Choroid plexus epithelial cell (primary cell): ENCODE measurements at regions not wholly inside any gene's neighbourhood (a gene's known extent, or its start where the extent isn't known, plus 50 kb on each side); places are given as distances from the start of the nearest gene placed in this dataset.
"Not testable (repeated sequence)": the region's sequence is repeated elsewhere in the genome, so short reads cannot be mapped to it uniquely, and the experiment has no call there.

Experiments used
- DNase-seq: peaks from one replicate; pipeline ENCODE4 v3.0.0-alpha.2; 2010; ENCODE audit warnings: low read depth
- H3K4me3 ChIP-seq: 2 replicates; pipeline ENCODE4 v1.5.1; 2011; ENCODE audit warnings: low read depth, mild to moderate bottlenecking, control low read depth, low read length, moderate library complexity

DNA sequence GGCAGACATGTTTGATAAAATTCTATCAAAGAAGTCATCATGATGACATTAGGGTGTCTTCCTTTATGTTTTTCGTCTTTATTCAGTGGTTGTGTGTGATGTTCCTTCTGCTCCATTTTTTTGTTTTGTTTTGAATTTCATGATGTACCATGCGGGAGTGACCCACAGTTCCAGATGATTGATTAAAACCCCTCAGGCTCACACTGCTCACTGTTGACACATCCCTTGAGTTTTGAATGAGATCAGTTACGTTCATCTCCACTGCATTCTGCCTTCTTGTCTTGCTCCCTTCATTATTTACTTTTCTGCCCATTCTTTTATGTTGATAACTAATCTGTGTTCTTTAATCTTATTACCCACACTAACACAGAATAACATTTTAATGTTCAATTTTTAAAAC lies 421.7 kb upstream of the ANKRD20A1 start:
- not testable (repeated sequence) for DNase-seq

DNA sequence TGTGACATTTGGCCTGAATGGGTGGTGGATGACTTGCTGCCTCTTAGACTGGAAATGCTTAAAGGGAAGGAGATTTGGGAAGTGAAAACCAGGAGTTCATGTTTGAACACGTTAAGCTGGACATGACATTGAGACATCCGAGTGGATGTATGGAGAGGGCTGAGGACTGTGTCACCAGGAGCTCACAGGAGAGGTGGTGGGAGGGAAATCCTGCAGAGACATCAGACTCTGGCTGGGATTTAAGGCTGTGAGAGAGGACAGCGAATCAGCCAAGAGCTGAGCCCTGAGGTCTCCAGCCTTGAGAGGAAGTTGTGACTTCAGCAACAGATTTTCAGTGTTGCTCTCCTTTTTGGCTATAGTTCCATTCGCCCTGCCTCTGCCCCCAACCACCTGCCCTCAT lies 432.5 kb upstream of the SPATA31A3 start:
- H3K4me3 ChIP-seq, DNase-seq: not testable (repeated sequence)

More for the DNA sequence above, 421.7 kb upstream of the ANKRD20A1 start:
- not testable (repeated sequence) for H3K4me3 ChIP-seq

DNA sequence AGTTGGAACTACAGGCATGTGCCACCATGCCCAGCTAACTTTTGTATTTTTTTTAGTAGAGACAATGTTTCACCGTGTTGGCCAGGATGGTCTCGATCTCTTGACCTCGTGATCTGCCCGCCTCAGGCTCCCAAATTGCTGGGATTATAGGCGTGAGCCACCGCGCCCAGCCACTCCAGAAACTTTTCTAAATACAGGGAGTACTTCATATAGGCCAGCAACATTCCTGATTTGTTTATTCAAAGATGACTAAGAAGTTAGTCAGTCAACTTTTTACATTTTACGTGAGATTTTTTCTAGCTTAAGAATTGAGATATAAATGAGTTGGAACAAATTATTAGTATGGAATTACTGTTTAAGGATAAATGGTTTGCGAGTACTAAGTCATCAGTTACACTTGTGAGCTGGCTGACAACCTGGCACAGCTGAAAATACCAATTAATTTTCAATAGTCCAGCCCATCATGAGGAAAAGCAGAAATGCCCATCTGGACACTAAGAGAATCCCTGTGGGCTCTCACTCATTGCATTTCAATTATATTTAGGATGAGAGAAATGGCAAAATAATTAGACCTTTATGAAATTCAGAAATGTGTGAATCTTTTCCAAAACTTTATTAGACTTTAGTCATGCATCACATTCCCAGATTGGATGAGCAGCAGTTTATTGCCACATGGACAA lies 430.8 kb upstream of the SPATA31A3 start:
- not testable (repeated sequence) for H3K4me3 ChIP-seq, DNase-seq

DNA sequence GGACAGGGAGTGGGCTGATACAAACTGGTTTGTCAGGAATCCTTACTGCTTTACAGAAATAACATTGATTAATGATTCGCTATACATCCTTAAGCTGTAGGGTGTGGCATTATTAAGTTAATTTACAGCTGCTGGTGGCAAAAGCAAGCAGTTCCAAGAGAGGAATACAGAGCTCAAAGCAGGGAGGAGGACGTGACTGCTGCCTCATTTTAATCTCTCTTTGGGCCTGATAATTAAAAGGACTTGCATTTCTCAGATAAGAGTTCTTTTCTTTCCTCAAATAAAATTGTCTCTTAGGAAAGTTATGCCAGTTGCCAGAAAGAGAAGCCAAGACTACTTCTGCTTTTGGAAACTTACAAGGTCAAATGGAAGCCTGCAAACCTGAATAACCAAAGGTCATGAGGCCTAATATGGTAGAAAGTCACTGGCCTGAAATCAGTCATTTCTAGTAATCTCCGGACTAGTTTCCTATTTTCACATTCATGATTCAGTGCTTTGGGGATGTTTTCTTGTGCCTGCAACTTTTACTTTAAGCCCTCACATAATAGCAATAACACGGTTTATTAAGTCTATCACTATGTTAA lies 426.2 kb upstream of the SPATA31A3 start:
- DNase-seq, H3K4me3 ChIP-seq: not testable (repeated sequence)

DNA sequence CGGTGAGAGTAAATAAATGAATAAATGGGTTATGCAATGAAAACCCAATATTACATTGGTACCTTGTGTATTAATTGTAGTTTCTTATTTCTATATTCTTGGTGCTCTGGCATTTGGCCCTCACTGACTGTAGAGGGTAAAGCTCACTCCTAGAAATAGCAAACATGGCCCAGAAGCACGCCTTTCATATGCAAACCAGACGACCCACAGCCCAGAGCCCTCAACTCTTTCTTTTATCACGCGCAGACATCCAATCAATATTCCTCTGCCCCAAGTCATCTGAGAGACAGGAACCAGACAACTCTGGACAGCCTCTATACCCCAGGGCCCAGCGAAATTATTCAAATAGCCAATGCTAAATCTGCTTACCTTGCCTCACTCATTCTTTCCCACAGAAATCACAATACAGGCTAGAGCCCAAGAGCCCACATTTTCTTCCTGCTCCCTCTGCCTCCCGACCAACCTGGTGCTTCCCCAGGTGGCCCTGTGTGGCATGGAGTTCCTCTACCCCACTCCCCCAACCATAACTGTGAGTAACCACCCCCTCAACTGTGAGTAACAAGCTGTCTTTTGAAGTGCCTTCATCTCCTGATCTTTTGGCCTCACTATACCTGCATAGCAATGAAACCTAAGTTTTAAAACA lies 425.1 kb upstream of the SPATA31A3 start:
- DNase-seq, H3K4me3 ChIP-seq: not testable (repeated sequence)

DNA sequence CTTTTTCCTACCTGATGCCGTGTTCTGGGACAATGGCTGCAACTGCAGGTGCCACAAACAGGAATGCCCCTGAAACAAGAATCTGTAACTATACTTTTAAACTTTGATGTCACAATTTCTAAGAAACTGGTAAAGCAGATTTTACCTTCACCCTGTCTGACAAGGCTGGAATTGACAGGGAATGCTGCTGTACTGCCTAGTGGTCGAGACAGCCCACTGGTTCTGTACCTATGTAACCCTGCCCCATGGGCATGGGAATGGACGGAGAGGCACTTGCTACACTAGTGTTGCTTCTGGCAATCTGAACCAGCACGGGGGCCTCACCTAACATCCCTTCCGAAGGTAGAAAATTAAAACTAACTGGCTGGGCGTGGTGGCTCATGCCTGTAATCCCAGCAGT lies 424.3 kb upstream of the SPATA31A3 start:
- DNase-seq, H3K4me3 ChIP-seq: not testable (repeated sequence)

DNA sequence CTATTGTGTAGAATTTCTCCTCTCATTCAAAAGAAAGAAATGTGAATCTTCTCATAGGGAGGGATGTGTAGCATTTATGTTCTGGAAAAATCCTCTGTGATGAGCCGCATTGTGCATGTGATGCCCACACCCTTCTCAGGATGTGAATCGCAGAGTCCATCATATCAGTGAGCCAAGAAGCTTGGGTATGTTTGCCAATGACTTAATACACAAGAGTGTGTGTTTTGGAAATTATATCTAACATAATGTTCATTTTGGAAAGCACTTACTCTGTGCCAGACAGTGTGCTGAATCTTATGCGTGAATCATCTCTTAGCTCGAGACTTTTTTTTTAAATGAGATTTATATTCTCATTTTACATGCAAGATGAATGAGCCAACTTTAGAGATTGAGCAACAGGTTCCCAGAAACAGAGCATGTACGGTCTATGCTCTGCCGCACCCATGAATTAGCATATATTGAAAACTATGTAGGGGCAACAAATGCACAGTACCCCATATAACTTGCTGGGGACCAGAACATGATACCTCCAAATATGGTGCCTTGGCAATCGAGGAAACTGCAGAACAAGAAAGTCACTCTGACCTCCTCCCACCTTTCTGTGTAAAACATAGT lies 418.4 kb upstream of the SPATA31A3 start:
- not testable (repeated sequence) for H3K4me3 ChIP-seq, DNase-seq

DNA sequence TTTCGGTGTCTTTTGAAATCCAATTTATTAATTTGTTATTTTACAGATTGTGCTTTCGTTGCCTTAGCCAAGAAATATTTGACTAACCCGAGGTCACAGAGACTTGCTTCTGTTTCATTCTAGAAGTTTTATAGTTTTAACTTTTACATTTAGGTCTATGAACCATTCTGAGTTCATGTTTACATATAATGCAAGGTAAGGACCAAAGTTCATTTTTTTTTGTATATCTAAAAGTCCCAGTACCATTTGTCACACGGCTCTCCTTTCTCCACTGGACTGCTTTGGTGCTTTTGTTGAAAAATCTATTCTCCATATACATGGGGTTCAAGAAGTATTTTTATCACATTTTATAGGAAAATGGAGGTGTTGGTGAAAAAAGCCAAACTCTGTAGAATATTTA lies 411.4 kb upstream of the SPATA31A3 start:
- DNase-seq, H3K4me3 ChIP-seq: not testable (repeated sequence)

DNA sequence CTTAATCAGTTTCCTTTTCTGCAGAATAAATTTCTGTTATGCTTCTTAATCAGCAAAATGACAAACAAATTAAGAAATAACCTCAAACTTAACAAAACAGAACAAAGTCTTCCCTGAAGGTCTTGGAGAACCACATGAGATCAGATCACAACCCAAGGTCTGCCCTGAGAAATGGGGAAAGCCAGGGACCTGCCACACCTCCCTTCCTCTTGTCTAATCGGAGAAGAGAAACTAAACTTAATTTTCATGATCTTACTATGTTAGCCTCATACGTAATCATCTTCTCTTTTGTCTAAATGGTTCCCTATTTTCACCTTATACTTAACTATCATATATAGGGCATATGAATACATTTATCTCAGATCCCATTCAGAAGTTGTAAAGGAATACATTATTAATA lies 405.4 kb upstream of the SPATA31A3 start:
- not testable (repeated sequence) for H3K4me3 ChIP-seq

DNA sequence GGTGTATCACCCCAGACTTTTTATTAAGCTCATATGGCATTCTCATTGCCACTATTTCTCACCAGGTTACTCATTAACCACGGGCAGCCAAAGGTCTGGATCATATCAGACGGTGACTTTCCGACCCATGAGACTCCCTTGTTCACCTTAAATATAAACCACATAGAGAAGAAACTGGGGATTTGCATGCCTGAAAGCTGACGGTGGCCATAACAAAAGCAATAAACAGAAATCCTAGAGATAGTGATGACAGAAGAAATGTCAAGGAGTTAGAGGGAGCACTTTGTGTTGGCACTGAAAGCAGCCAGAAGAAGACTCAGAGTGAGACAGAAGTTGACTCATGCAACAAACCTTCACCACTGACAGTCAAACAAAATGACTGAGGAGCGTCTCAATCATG lies 402.4 kb upstream of the SPATA31A3 start:
- not testable (repeated sequence) for H3K4me3 ChIP-seq, DNase-seq

More for the DNA sequence above, 405.4 kb upstream of the SPATA31A3 start:
- DNase-seq, result not testable (repeated sequence)

DNA sequence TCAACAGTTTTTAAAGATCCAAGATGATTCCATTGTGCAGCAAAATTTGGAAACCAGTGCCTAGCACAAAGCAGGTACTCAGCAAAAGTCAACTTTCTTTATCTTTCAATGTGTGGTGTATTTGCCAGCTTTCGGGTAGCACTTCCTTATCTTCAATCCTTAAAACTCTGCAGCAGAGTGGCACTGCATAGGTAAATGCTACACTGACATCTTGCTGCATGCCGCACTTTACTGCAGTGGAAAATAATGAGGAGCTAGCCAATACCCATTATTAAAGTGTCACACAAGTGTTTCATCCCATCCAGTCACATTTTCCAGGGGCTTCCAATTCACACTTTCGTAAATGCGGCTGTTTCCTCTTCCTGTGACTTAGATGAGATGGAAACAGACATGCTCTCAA lies 401.7 kb upstream of the SPATA31A3 start:
- H3K4me3 ChIP-seq, DNase-seq: not testable (repeated sequence)

DNA sequence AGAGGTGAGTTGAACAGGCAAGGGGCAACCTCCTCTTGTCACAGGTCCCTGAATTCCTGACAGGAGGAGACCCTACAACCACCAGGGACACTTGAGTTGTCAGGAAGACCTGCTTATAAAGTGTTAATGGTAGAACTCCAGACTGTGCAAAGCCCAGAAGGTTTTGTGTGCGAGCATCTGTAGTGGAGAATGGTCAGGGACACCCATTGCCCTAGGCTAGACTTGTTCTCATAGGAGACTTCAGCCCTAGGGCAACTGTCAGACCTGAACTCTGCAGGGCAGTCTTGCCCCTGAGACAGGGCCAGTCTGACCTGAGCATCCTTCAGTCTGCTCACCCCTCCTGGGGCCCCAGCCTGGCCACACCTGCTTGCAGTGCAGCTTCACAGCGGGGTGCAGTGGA lies 377.3 kb upstream of the SPATA31A3 start:
- H3K4me3 ChIP-seq, DNase-seq: not testable (repeated sequence)

DNA sequence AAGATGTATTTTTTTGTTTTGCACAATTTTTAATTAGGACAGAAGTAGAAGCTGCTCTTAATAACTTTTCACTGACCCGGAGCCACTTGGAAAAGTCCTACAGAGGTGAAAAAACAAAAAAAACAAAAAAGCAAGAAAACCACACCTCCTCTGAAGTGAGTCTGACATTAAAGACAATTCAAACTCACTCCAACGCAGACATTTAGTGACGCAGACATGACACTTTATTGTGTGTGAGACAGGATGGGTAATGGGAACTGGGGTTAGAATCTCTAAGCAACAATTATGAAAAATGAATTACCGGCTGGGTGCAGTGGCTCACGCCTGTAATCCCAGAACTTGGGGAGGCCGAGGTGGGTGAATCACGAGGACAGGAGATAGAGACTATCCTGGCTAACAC lies 370.0 kb upstream of the SPATA31A3 start:
- H3K4me3 ChIP-seq, DNase-seq: not testable (repeated sequence)

DNA sequence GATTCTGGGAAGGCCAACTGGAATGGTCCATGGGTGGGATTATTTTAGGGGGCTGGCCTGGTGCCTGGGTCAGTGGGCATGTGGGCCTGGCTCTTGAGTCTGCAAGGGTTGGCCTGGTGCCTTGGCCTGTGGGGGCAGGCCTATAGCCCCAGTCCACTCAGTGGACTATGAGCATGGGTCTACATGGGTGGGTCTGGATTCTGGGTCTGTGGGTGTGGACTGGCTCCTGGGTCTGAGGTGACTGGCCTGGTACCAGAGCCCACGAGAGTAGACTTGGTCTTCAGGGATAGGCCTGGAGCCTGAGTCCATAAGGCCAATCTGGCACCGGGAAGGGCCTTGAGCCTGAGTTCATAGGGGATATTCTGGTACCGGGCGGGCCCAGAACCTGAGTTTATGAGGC lies 361.6 kb upstream of the SPATA31A3 start:
- not testable (repeated sequence) for DNase-seq

DNA sequence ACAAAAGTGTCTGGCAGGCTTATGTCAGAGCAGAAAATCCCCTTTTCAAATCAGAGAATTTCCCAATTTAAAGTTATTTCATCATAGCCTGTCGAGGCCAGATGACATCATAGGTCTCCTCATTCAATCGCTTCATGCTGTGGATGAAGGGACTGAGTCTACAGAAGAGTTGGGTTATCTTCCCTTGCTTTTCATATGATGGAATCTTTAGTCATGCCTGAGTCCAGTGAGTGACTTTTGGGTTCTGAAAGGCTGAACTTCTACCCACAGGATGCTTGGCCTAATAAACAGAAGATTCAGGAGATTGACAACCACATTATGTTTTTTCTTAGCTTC lies 357.0 kb upstream of the SPATA31A3 start:
- DNase-seq, H3K4me3 ChIP-seq: not testable (repeated sequence)

More for the DNA sequence above, 361.6 kb upstream of the SPATA31A3 start:
- not testable (repeated sequence) for H3K4me3 ChIP-seq

DNA sequence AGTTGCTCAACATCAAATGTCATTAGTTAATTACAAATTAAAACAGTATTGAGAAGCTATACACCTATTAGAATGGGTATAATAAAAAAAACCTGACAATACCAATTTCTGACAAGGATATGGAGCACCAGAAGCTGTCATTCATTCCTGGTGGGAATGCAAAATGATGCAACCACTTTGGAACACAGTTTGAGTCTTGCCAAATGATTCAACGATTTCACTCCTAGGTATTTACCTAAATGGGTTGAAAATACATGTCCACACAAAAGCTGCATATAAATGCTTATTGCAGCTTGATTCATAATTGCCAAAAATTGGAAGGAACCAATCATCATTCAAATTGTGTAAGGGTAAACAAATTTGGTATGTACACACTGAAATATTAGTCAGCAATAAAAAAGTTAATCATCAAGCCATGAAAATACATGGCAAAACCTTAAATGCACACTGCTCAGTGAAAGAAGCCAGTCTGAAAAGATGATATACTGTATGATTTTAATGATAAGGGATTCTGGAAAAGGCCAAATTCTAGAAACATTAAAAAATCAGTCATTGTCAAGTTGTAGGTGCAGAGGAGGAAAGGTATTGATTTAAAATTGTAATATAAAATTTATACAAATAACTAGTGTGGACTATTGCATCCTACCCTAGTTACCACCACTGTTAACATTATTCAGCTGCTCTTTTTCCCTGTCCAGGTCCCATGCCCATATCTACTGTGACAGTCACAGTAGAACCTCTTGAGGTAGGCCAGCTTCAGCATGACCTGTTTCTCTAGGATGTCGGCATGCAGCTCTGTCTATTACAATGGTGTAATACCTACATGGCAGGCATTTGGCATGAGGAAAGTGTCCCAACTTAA lies 356.4 kb upstream of the SPATA31A3 start:
- DNase-seq, H3K4me3 ChIP-seq: not testable (repeated sequence)

DNA sequence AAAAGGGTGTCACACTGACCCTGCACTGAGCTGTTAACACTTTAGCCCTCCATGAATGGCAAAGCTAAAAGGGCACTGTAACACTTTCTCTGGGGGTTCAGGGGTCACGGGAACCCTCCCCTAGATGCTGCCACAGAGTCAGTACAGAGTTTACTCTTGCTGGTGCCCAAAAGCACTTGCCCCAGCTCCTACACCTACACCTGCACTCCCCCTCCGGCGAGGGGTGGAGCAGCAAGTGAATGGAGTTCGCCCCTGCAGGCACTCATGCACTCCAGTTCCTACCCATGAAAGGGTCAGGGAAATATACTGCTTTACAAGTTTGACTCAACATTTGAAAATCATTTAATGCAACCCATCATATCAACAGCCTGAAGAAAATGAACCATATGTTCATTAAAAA lies 355.7 kb upstream of the SPATA31A3 start:
- not testable (repeated sequence) for DNase-seq, H3K4me3 ChIP-seq

DNA sequence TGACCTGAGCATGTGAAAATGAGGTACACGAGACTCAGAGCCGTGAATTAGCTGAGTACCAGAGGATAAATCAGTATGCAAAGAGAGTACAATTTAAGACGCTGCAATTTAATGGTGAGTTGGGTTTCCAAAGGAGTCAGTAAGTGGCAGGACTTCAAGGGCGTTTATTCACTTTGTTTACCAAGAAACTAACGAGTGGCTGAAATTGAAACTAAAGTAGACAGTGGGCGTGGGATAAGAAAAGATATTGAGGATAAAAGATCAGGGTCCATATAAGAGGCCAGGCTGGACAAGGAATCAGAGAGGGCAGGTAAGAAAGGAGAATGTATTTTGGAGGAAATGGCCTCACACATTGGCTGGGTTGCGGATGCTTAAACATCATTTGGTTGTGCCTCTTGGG lies 346.9 kb upstream of the SPATA31A3 start:
- DNase-seq, H3K4me3 ChIP-seq: not testable (repeated sequence)

DNA sequence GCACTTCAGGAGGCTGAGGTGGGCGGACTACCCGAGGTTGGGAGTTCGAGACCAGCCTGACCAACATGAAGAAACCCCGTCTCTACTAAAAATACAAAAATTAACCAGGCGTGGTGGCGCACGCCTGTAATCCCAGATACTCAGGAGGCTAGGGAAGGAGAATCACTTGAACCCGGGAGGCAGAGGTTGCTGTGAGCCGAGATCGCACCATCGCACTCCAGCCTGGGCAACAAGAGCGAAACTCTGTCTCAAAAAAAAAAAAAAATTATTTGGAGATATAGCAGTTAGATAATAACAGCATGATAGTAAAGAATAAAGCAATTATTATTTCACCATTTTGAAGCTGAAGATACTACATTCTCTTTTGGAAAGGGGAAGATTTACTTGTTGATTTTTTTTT lies 345.9 kb upstream of the SPATA31A3 start:
- DNase-seq, H3K4me3 ChIP-seq: not testable (repeated sequence)
